Thymus (tissue), 11 donors: ENCODE measurements at regions not wholly inside any gene's neighbourhood (a gene's known extent, or its start where the extent isn't known, plus 50 kb on each side); places are given as distances from the start of the nearest gene placed in this dataset.
A peak's percentile ranks its signal among the peaks of the same experiment; 100 is the strongest.

ENCODE experiments used
- DNase-seq, 9 donors: peaks; one replicate each; pipeline ENCODE4 v3.0.0-alpha.2; 2013; ENCODE audit warnings: low spot score in 9 of 9, low read depth in 6 of 9, missing footprints in 1 of 9
- H3K27ac ChIP-seq, 2 donors: one replicate each; pipeline ENCODE4 v1.5.1; 2013; ENCODE audit warnings: control low read depth in 1 of 2, low read depth in 1 of 2, low read length in 1 of 2, mild to moderate bottlenecking in 1 of 2, moderate library complexity in 1 of 2
- H3K27me3 ChIP-seq, 2 donors: one replicate each; pipeline ENCODE4 v1.5.1; 2013; ENCODE audit warnings: low read length in 1 of 2; ENCODE audit not compliant: control insufficient read depth in 2 of 2, insufficient read depth in 1 of 2
- H3K36me3 ChIP-seq, 2 donors: one replicate each; pipeline ENCODE4 v1.5.1; 2013; ENCODE audit warnings: low read length in 1 of 2, mild to moderate bottlenecking in 1 of 2, moderate library complexity in 1 of 2; ENCODE audit not compliant: control insufficient read depth in 2 of 2, insufficient read depth in 2 of 2
- H3K4me1 ChIP-seq, 2 donors: one replicate each; pipeline ENCODE4 v1.5.1; 2013; ENCODE audit warnings: low read length in 2 of 2; ENCODE audit not compliant: control insufficient read depth in 2 of 2, insufficient read depth in 2 of 2
- H3K4me3 ChIP-seq, 2 donors: one replicate each; pipeline ENCODE4 v1.5.1; 2013; ENCODE audit warnings: low read length in 2 of 2, control low read depth in 1 of 2, mild to moderate bottlenecking in 1 of 2
- H3K9me3 ChIP-seq, 2 donors: one replicate each; pipeline ENCODE4 v1.5.1; 2013; ENCODE audit warnings: low read length in 1 of 2, mild to moderate bottlenecking in 1 of 2; ENCODE audit not compliant: control insufficient read depth in 2 of 2, insufficient read depth in 1 of 2
- WGBS: extraction: QIAGEN DNeasy Blood & Tissue Kit; methylation state at CpG from one replicate; pipeline ENCODE4 v1.1.7; 2013; 5-methylcytosine and 5-hydroxymethylcytosine counted together
- donor health status: healthy.

DNA sequence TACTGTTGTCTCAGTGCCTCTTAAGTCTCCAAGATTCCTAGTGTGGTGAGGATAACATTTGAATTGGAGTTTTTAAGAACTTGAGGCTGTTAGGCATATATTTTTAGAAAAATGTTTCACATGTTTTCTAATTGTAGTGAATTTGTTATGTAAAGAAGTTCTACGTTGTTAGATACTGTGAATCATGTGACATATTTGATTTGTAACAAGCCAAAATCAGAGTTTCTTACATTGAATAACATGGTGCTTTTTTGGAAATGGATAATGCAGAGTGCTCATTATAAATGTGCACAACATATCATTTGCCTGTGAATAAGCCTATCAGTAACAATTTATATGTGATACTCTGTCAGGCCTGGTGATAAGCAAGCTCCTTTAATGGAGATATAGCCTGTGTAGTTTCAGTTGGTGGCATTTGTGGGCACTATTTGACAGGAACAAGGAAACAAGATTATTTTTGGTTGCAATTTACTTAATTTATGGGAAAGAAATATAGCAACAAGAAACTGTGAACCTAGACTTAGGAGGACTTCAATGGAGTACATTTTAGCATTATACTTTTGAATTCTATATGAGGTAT lies 328.8 kb downstream of the ARPP21 start:
- Histone ChIP-seq H3K27me3 (no peaks in the 10 kb centered on the region), H3K4me1 (no peaks in the 10 kb centered on the region), H3K9me3 (no peaks in the 10 kb centered on the region), H3K27ac (no peak overlapping the region), H3K36me3 (no peaks in the 10 kb centered on the region), H3K4me3 (no peak overlapping the region)
- DNase-seq, result no peak
- WGBS, result 85% methylated on average over 1 of the region's 1 CpG

DNA sequence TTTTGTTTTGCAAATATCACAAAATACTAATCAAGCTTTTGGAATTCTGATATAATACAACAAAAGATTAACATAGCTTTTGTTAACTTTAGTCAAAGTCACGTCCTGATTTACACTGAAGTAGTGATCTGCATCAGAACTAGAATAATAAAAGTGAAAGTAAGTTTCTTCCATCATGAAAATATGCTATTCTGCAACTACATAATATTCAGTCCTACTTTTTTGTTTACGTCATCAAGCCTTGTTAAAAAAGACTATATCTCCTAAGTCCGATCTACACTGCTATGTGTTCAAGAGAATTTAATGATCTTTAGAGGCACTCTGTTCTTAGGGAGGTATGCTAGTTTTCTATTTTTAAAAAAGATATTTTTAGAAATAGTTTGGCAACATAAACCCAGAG lies 330.1 kb downstream of the ARPP21 start:
- Histone ChIP-seq H3K4me3 (no peak overlapping the region), H3K9me3 (no peaks in the 10 kb centered on the region)

DNA sequence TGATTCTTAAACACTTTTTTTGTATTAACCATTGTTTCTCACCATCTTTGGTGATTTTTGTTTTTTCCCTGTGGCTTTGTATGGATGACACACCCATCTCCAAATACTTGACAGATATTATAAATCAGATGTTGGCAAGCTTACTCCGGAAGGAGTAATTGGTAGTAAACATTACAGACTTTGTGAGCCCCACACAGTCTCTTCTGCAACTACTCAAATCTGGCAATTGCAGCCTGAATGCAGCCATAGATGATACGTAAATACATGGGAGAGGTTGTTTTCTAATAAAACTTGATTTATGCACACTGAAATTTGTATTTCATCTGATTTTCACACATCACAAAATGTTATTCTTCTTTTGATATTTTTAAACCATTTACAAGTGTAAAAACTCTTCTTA lies 331.5 kb downstream of the ARPP21 start:
- no peak overlapping the region for H3K4me3 ChIP-seq
- H3K27ac ChIP-seq, result no peak overlapping the region
- H3K27me3 ChIP-seq, result no peaks in the 10 kb centered on the region
- no peaks in the 10 kb centered on the region for H3K36me3 ChIP-seq
- H3K9me3 ChIP-seq, result no peaks in the 10 kb centered on the region
- no peak for DNase-seq
- no peaks in the 10 kb centered on the region for H3K4me1 ChIP-seq
- WGBS, result 75% methylated on average over 2 of the region's 2 CpGs

More for the DNA sequence above, 330.1 kb downstream of the ARPP21 start:
- Histone ChIP-seq H3K27me3 (no peaks in the 10 kb centered on the region), H3K36me3 (no peaks in the 10 kb centered on the region), H3K27ac (no peak overlapping the region), H3K4me1 (no peaks in the 10 kb centered on the region)
- 37% methylated on average over 3 of the region's 3 CpGs for WGBS
- peak in 1 of 9 donors; percentile 17 for DNase-seq

DNA sequence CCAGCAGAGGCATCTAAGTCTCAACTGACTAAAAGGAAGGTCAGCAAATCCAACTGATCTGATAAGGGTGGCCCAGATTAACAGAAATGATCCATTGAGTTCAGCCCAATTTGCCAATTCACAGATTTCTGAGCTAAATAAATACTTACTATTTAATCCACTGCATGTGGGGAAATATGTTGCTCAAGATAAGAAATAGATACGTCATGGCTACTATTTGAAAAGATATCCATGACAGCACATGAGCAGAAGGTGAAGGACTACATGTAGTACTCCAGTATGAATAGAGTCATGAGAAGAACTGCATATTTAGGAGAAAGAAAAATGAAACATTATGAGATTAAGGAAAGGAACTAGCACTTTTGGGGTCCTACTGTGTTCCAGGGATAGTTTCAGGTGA lies 332.4 kb downstream of the ARPP21 start:
- Histone ChIP-seq H3K4me3 (no peak overlapping the region), H3K27me3 (no peaks in the 10 kb centered on the region), H3K9me3 (no peaks in the 10 kb centered on the region), H3K27ac (no peak overlapping the region), H3K36me3 (no peaks in the 10 kb centered on the region), H3K4me1 (no peaks in the 10 kb centered on the region)
- WGBS, result 95% methylated on average over 1 of the region's 1 CpG
- DNase-seq, result no peak

DNA sequence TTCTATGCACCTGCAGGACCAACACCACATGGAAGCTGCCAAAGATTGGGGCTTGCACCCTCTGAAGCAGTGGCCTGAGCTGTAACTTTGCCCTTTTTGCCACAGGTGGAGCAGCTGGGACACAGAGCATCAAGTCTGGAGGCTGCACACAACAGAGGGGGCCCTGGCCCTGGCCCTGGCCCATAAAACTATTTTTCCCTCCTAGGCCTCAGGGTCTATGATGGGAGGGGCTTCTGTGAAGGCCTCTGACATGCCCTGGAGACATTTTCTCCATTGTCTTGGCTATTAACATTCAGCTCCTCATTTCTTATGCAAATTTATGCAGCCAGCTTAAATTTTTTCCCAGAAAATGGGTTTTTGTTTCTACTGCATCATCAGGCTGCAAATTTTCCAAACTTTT lies 335.5 kb downstream of the ARPP21 start:
- no peaks in the 10 kb centered on the region for H3K4me1 ChIP-seq
- H3K9me3 ChIP-seq, result no peaks in the 10 kb centered on the region
- DNase-seq, result no peak
- H3K36me3 ChIP-seq, result no peaks in the 10 kb centered on the region
- H3K4me3 ChIP-seq, result no peak overlapping the region
- no peak overlapping the region for H3K27ac ChIP-seq
- no peaks in the 10 kb centered on the region for H3K27me3 ChIP-seq

DNA sequence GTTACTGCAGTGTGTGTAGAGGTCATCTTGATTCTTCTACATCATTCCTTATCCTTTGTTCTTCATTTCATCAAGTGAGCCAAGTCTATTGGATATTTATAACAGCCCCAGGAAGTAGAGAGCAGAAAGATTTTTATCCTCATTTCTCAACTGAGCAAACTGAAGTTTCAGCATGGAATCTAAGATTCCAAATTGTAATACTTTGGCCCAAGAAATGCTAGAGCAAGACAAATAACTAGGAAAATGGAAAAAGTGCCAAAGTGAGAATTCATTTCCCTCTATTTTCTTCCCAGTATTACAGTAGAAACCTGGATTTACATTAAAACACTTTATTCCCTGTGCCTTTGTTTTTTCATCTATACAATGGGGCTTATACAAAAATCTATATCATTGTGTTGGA lies 346.8 kb downstream of the ARPP21 start:
- Histone ChIP-seq H3K4me1 (no peaks in the 10 kb centered on the region), H3K4me3 (no peak overlapping the region), H3K27me3 (no peaks in the 10 kb centered on the region), H3K9me3 (no peaks in the 10 kb centered on the region), H3K36me3 (no peaks in the 10 kb centered on the region), H3K27ac (no peak overlapping the region)
- DNase-seq, result no peak

DNA sequence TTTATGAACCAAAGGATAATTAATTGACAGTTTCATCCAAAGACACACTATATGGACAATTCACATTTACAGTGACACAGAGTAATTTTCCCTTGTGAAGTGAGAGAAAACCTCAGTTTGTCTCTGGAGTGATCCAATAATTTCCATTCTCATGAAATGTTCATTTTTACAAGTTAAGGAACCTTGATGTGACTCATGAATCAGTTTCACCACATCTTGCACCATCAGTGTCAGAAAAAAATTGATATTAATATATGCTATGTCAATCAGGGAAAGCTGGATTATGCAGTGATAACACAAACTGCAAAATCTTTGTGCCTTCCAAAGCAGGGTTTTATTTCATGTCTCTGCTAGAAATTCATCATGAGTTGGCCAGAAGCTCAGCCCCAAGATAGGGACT lies 348.1 kb downstream of the ARPP21 start:
- no peak for DNase-seq
- Histone ChIP-seq H3K4me1 (no peaks in the 10 kb centered on the region), H3K36me3 (no peaks in the 10 kb centered on the region), H3K4me3 (no peak overlapping the region), H3K9me3 (no peaks in the 10 kb centered on the region), H3K27ac (no peak overlapping the region), H3K27me3 (no peaks in the 10 kb centered on the region)

DNA sequence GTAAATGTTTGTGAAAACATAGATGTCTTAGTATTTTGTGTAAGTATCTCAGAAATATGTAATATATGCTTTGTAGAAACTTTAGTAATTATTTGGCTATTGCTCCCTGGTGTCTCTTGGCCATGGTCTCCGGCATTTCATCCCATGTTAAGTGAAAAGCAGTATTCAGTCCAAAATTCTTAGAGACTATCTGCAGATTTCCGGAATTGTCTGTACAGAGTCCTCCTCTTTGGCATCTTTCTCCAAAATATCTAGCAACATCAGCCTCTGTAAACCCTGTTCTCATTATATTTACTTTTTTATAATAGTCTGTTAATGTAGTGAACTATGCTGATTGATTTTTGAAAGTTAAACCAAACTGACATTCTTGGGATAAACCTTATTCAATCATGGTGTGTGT lies 352.7 kb downstream of the ARPP21 start:
- no peak overlapping the region for H3K4me3 ChIP-seq
- DNase-seq, result no peak
- no peak overlapping the region for H3K27ac ChIP-seq
- WGBS, result 97% methylated on average over 2 of the region's 2 CpGs
- no peaks in the 10 kb centered on the region for H3K36me3 ChIP-seq
- no peaks in the 10 kb centered on the region for H3K27me3 ChIP-seq
- H3K9me3 ChIP-seq, result no peaks in the 10 kb centered on the region
- H3K4me1 ChIP-seq, result no peaks in the 10 kb centered on the region

DNA sequence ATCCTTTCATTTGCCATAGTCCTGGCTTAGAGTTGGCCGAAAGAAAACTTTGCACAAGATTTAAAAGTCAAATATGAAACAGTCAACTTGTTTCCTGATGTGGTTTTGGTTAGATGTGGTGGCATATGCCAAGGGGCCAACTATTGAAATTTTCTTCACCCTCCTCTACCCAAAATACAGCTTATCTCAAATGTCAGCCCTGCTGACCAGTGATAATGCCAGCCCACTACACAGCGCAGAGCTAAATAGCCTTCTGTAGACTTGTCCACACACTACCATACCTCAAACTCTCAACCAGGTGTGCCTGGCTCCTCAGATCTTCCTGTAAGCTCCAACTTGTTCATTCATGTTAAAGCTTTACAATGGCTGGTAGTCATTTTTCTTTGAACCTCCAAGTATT lies 368.5 kb upstream of the STAC start:
- Histone ChIP-seq H3K36me3 (no peaks in the 10 kb centered on the region), H3K27ac (no peak overlapping the region), H3K27me3 (no peaks in the 10 kb centered on the region), H3K4me1 (no peaks in the 10 kb centered on the region), H3K9me3 (peaks cover 0 to 2% of the 10 kb centered on the region in 2 donors), H3K4me3 (no peak overlapping the region)
- WGBS, result 18% methylated on average over 2 of the region's 2 CpGs
- no peak for DNase-seq

DNA sequence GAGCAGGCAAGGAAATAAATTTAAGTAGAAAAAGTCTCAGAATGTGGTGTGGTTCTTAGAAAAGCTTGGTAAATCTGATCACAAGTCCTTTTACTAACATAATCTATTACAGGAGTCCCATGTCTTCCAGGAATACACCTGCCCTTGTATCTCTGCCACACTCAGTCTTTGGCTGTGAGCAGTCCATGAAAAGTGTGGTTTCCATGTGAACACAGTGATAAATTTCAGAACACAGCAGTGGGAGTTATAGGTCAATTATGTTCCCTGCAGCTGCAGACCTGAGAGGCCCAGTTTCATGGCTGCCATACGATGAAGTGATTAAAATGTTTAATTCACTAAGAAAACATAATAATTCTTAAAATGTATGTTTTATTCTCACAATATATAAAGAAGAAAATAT lies 366.9 kb upstream of the STAC start:
- H3K27ac ChIP-seq, result no peak overlapping the region
- 89% methylated on average over 1 of the region's 1 CpG for WGBS
- H3K9me3 ChIP-seq, result peaks cover 0 to under 1% of the 10 kb centered on the region in 2 donors
- H3K4me1 ChIP-seq, result no peaks in the 10 kb centered on the region
- H3K4me3 ChIP-seq, result no peak overlapping the region
- no peaks in the 10 kb centered on the region for H3K36me3 ChIP-seq
- no peaks in the 10 kb centered on the region for H3K27me3 ChIP-seq
- no peak for DNase-seq
